K562 (cell line): ENCODE measurements at regions not wholly inside any gene's neighbourhood (a gene's known extent, or its start where the extent isn't known, plus 50 kb on each side); places are given as distances from the start of the nearest gene placed in this dataset.

Experiments used
- ATAC-seq: fragments of 200-7000 bp; cut with Tn5 transposase; 3 replicates; pipeline ENCODE4 v1.9.1; 2020; ENCODE audit warnings: moderate library complexity
- BruUV-seq: library from RNA; stranded (reverse); fragments of 400-500 nt; replicated peaks from 2 replicates; lab custom pipeline; 2021; lab: Mats Ljungman, UMichigan
- CTCF ChIA-PET: fragments of 300-600 bp; formaldehyde crosslinking; extraction: SDS; loops from one replicate; lab custom pipeline; 2021; ENCODE audit warnings: low intra/inter-chr PET ratio; lab: Yijun Ruan, JAX
- POLR2A ChIA-PET: fragments of 300-600, 350-650 bp; sonication (Branson Sonifier 250); formaldehyde crosslinking; extraction: SDS; loops from one replicate; lab custom pipeline; 2021; ENCODE audit warnings: antibody characterized with exemption, inconsistent platforms; lab: Yijun Ruan, JAX
- DNase-seq, 4 experiments: peaks; one replicate each; pipeline versions ENCODE4 v3.0.0 to v3.0.0-alpha.2; 2011 to 2018; ENCODE audit warnings: low spot score in 3 of 4, mixed read lengths in 3 of 4; ENCODE audit errors: extremely low read depth in 1 of 4
- FAIRE-seq: peaks from 2 replicates; lab custom pipeline; 2011; peaks lifted over from hg19 to GRCh38; lab: Jason Lieb, UNC
- H2AFZ ChIP-seq: 2 replicates; pipeline ENCODE4 v1.6.0; 2011; ENCODE audit warnings: low read depth, low read length, control low read depth, inconsistent platforms
- H3K27ac ChIP-seq: fragments of 200-600 bp; 3 replicates; pipeline ENCODE4 v1.8.0; 2011; ENCODE audit warnings: low read depth, mild to moderate bottlenecking, control low read depth, inconsistent platforms, low read length, moderate library complexity, mixed read lengths; ENCODE audit errors: extremely low read depth
- H3K27me3 ChIP-seq, 2 experiments: fragments of 300-600 bp in 1 of 2; 2 replicates in 1 of 2; 3 replicates in 1 of 2; pipeline versions ENCODE4 v1.6.0 to v1.8.0; 2011; ENCODE audit warnings: inconsistent platforms in 2 of 2, low read length in 2 of 2, mild to moderate bottlenecking in 1 of 2, mixed read lengths in 1 of 2, moderate library complexity in 1 of 2; ENCODE audit not compliant: control insufficient read depth in 2 of 2, insufficient read depth in 2 of 2
- H3K36me3 ChIP-seq: fragments of 300-600 bp; 3 replicates; pipeline ENCODE4 v1.8.0; 2011; ENCODE audit warnings: mild to moderate bottlenecking, low read length, inconsistent platforms; ENCODE audit not compliant: control insufficient read depth, insufficient read depth
- H3K4me1 ChIP-seq, 2 experiments: fragments of 200-600 bp in 1 of 2; replicated peaks in 1 of 2; 2 replicates in 1 of 2; 3 replicates in 1 of 2; pipeline versions ENCODE4 v1.5.1 to v1.8.0; 2011; ENCODE audit warnings: inconsistent platforms in 2 of 2, low read length in 2 of 2, mild to moderate bottlenecking in 1 of 2, mixed read lengths in 1 of 2, moderate library complexity in 1 of 2; ENCODE audit not compliant: control insufficient read depth in 2 of 2, insufficient read depth in 2 of 2
- H3K4me2 ChIP-seq: 2 replicates; pipeline ENCODE4 v1.6.1; 2011; ENCODE audit warnings: low read length, control low read depth, inconsistent platforms, mixed read lengths; ENCODE audit not compliant: insufficient read depth
- H3K4me3 ChIP-seq: fragments of 200-600 bp; sonication (generic), shearing (Covaris generic); 2 replicates; pipeline ENCODE4 v1.5.1; 2016; ENCODE audit warnings: control low read depth, inconsistent platforms
- H3K79me2 ChIP-seq: fragments of 200-600 bp; 3 replicates; pipeline ENCODE4 v1.8.0; 2011; ENCODE audit warnings: low read length, inconsistent platforms; ENCODE audit not compliant: control insufficient read depth, insufficient read depth
- H3K9ac ChIP-seq, 2 experiments: 2 replicates each; pipeline versions ENCODE4 v1.6.0 to v1.6.1; 2011; ENCODE audit warnings: low read depth in 2 of 2, low read length in 2 of 2, control low read depth in 1 of 2, inconsistent platforms in 1 of 2, mild to moderate bottlenecking in 1 of 2, mixed read lengths in 1 of 2; ENCODE audit not compliant: insufficient read depth in 1 of 2
- H3K9me1 ChIP-seq: one replicate; pipeline ENCODE4 v1.6.0; 2011; ENCODE audit warnings: inconsistent platforms, mild to moderate bottlenecking, low read length, moderate library complexity; ENCODE audit not compliant: control insufficient read depth, insufficient read depth
- H3K9me3 ChIP-seq: replicated peaks from 2 replicates; pipeline ENCODE4 v1.5.1; 2011; ENCODE audit warnings: low read depth, low read length, inconsistent platforms; ENCODE audit not compliant: control insufficient read depth, insufficient read depth
- H4K20me1 ChIP-seq: replicated peaks from 2 replicates; pipeline ENCODE4 v1.6.1; 2011; ENCODE audit warnings: low read length, inconsistent platforms, mixed read lengths; ENCODE audit not compliant: control insufficient read depth, insufficient read depth
- ARID1B ChIP-seq: fragments of 450-650 bp; IDR thresholded peaks from 2 replicates; pipeline ENCODE4 v1.6.1; 2016; ENCODE audit warnings: antibody characterized with exemption, mild to moderate bottlenecking, inconsistent platforms
- CEBPB ChIP-seq: fragments of 450-650 bp; IDR thresholded peaks from 2 replicates; pipeline ENCODE4 v1.6.1; 2016; ENCODE audit warnings: missing genetic modification characterization, missing compliant biosample characterization
- CHD2 ChIP-seq: IDR thresholded peaks from 2 replicates; pipeline ENCODE4 v1.6.1; 2011; ENCODE audit warnings: low read depth, low read length
- GABPA ChIP-seq: fragments of 200-800 bp; sonication (Bioruptor generic); conservative IDR thresholded peaks from 2 replicates; pipeline ENCODE4 v1.6.1; 2016; ENCODE audit warnings: low read depth, missing genetic modification characterization, missing compliant biosample characterization
- HDAC1 ChIP-seq, 2 experiments: fragments of 450-650 bp; IDR thresholded peaks; 2 replicates each; pipeline ENCODE4 v1.6.1; 2016 to 2017; ENCODE audit warnings: inconsistent platforms in 1 of 2, mild to moderate bottlenecking in 1 of 2, moderate library complexity in 1 of 2
- NFE2L1 ChIP-seq: fragments of 450-650 bp; IDR thresholded peaks from 2 replicates; pipeline ENCODE4 v1.6.1; 2016; ENCODE audit warnings: missing genetic modification characterization, low read depth, mild to moderate bottlenecking, missing compliant biosample characterization, moderate library complexity, borderline replicate concordance
- NFIC ChIP-seq: fragments of 450-650 bp; IDR thresholded peaks from 2 replicates; pipeline ENCODE4 v1.6.1; 2017; ENCODE audit warnings: mild to moderate bottlenecking, inconsistent platforms
- POLR2AphosphoS5 ChIP-seq: IDR thresholded peaks from 2 replicates; pipeline ENCODE4 v1.6.1; 2011; ENCODE audit warnings: mild to moderate bottlenecking, low read depth, low read length, moderate library complexity; ENCODE audit not compliant: control insufficient read depth, insufficient read depth
- PRMT5 ChIP-seq: sonication (generic); formaldehyde crosslinking; IDR thresholded peaks from 2 replicates; pipeline ENCODE4 v1.5.0; 2020; ENCODE audit warnings: missing genetic modification reagents
- SNIP1 ChIP-seq: fragments of 450-650 bp; IDR thresholded peaks from 2 replicates; pipeline ENCODE4 v1.7.1; 2017; ENCODE audit warnings: low read depth, mild to moderate bottlenecking
- SRSF3 ChIP-seq: fragments of 200-400 bp; formaldehyde crosslinking; IDR thresholded peaks from 2 replicates; pipeline ENCODE4 v1.6.1; 2016; ENCODE audit warnings: mild to moderate bottlenecking, low read length, moderate library complexity; ENCODE audit not compliant: insufficient read depth
- TBL1XR1 ChIP-seq, 2 experiments: IDR thresholded peaks; 2 replicates each; pipeline ENCODE4 v1.6.1; 2012; ENCODE audit warnings: improper control_type of control experiment in 2 of 2, low read length in 2 of 2, mild to moderate bottlenecking in 1 of 2
- ZBTB34 ChIP-seq: fragments of 250-450 bp; sonication (Bioruptor Pico); IDR thresholded peaks from 2 replicates; pipeline ENCODE4 v1.8.0; 2021; ENCODE audit warnings: mild to moderate bottlenecking, moderate library complexity
- ZC3H4 ChIP-seq: sonication (generic); formaldehyde crosslinking; IDR thresholded peaks from 2 replicates; pipeline ENCODE4 v1.9.0; 2021; ENCODE audit warnings: missing genetic modification reagents, borderline replicate concordance
- ZNF133 ChIP-seq: fragments of 250-450 bp; sonication (Bioruptor Pico); IDR thresholded peaks from 2 replicates; pipeline ENCODE4 v1.4.0; 2020; ENCODE audit warnings: mild to moderate bottlenecking
- ZNF217 ChIP-seq: sonication (generic); formaldehyde crosslinking; IDR thresholded peaks from 2 replicates; pipeline ENCODE4 v1.8.0; 2022; ENCODE audit warnings: mild to moderate bottlenecking, missing genetic modification reagents
- ZNF316 ChIP-seq: fragments of 450-650 bp; IDR thresholded peaks from 2 replicates; pipeline ENCODE4 v1.6.1; 2016
- ZNF77 ChIP-seq: fragments of 250-450 bp; sonication (Bioruptor Pico); IDR thresholded peaks from 2 replicates; pipeline ENCODE4 v1.5.0; 2020
- WGBS: fragments of 100-300 bp; shearing (Covaris generic); methylation state at CpG from one replicate; pipeline ENCODE4 v1.1.6; 2016; ENCODE audit warnings: low coverage, mixed read lengths; ENCODE audit not compliant: insufficient coverage; ENCODE audit errors: missing lambda C conversion rate; 5-methylcytosine and 5-hydroxymethylcytosine counted together
- in situ Hi-C: fragments of 300-500 bp; cut with MboI; formaldehyde crosslinking; loops from 4 replicates; pipeline ENCODE4 v1.15.0; 2018; ENCODE audit warnings: inconsistent platforms, mixed read lengths
- intact Hi-C: fragments of 100-400 bp; cut with micrococcal nuclease; formaldehyde crosslinking; loops from 2 replicates; pipeline ENCODE4 v1.14.2; 2022

DNA sequence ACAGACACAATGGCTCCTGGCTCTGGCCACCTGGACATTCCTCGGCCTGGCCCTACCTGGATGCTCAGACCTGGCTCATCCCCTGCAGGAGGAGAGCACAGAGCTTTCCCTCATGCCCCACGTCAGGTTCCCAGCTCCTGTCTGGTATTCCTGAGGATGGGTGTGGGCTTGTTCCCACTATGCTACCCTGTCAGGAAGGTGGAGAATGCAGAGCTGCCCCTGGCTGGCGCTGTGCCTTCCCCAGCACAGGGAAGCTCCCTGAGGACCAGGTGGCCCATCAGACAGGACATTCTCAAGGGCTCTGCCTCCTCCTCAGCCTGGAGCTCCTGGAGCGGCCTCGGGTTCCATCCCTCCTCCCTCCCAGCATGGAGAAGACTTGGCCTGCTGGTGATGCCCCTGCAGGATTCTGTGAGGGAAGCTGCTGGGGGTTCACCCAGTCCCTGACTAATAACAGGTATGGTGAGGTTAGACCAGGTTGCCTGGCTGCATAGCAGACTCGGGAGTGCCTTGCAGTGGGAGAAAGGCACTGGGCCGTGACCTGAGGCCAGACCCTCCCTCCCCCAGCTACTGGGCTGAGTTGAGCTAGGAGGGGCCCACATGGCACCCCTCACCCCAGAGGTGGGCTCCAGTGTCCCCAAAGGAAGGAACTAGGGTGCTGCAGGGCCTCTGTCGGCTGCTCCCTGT lies 156.0 kb upstream of the MLN start (continued):
- TF ChIP-seq HDAC1 (IDR thresholded peaks at IDR 0.05): no peak
- TF ChIP-seq ZNF77: no peak

- Histone ChIP-seq H3K4me3 (no peak overlapping the region), H3K79me2 (no peaks in the 10 kb centered on the region), H3K9me3 (no peaks in the 10 kb centered on the region), H3K27me3 (peaks cover 10 to 86% of the 10 kb centered on the region in 2 experiments; a peak in 4 of 5 replicates), H4K20me1 (peaks cover 32% of the 10 kb centered on the region), H3K9me1 (no peaks in the 10 kb centered on the region), H2AFZ (no peak overlapping the region), H3K4me2 (no peak overlapping the region), H3K36me3 (no peaks in the 10 kb centered on the region), H3K9ac (no peak overlapping the region), H3K27ac (no peak overlapping the region), H3K4me1 (peaks cover 0 to 6% of the 10 kb centered on the region in 2 experiments; a peak in 1 of 5 replicates)
- in situ Hi-C loops (no loop called here), intact Hi-C loops (no loop called here)
- no TSS peak for BruUV-seq
- no peak for ATAC-seq
- no peak for FAIRE-seq
- TF ChIP-seq TBL1XR1 (IDR thresholded peaks at IDR 0.05; ENCODE audit: low read length in 2 of 2) (no peak), SNIP1 (no peak), ZNF217 (no peak), CEBPB (tag) (no peak), ZNF316 (no peak), ZBTB34 (CRISPR knock-in tag) (no peak), CHD2 (no peak), POLR2AphosphoS5 (no peak), ZNF133 (CRISPR knock-in tag) (no peak), SRSF3 (no peak), NFE2L1 (tag) (no peak), HDAC1 (IDR thresholded peaks at IDR 0.05) (no peak), ARID1B (no peak), ZC3H4 (CRISPR knock-in tag) (no peak), NFIC (no peak), PRMT5 (CRISPR knock-in tag) (no peak), GABPA (tag) (no peak)
- POLR2A ChIA-PET: interaction anchor here (0.6 to 1.1 kb wide), 3 partner anchors 10 to 44 kb away, joined by 3 read pairs; no protein-coding TSS in a partner anchor
- no peak for DNase-seq
- WGBS: 0% methylated on average over 2 of the region's 2 CpGs
- CTCF ChIA-PET: interaction anchor here (0.6 kb wide), 1 partner anchor 885 kb away, joined by 3 read pairs; no protein-coding TSS in a partner anchor
Observed at GRCh38 chr6:33959329-33959651, 155.5 kb upstream of the MLN start.
